ENCODE measurements at regions not wholly inside any gene's neighbourhood (a gene's known extent, or its start where the extent isn't known, plus 50 kb on each side); places are given as distances from the start of the nearest gene placed in this dataset.

DNA sequence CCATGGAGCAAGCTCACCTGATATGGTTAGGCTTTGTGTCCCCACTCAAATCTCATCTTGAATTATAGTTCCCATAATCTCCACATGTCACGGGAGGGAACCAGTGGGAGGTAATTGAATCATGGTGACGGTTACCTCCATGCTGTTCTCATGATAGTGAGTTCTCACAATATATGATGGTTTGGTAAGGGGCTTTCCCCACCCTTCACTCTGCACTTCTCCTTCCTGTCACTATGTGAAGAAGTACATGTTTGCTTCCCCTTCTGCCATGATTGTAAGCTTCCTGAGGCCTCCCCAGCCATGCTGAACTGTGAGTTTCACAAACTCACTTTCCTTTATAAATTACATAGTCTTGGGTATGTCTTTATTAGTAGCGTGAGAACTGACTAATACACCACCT, 435.7 kb upstream of the ID2 start:
- no peak for TF ChIP-seq ZNF274 (IDR thresholded peaks at IDR 0.05; ENCODE audit: low read depth, low read length)
- TF ChIP-seq YY1 (IDR thresholded peaks at IDR 0.05; ENCODE audit: insufficient read depth, insufficient read length), result no peak
- TF ChIP-seq SUZ12 (IDR thresholded peaks at IDR 0.05; ENCODE audit: extremely low read depth, insufficient read depth, insufficient read length), result no peak

All from NT2/D1 (cell line).